Testis (tissue), 2 donors: ENCODE measurements at regions not wholly inside any gene's neighbourhood (a gene's known extent, or its start where the extent isn't known, plus 50 kb on each side); places are given as distances from the start of the nearest gene placed in this dataset.

Experiments used
- CTCF ChIP-seq, 3 experiments: fragments of 450-650 bp in 2 of 3; fragments of 200-600 bp in 1 of 3; sonication (generic) in 1 of 3; IDR thresholded peaks; one replicate each; pipeline ENCODE4 v1.5.1; 2016 to 2019; ENCODE audit warnings: antibody characterized with exemption in 3 of 3, mild to moderate bottlenecking in 2 of 3, moderate library complexity in 1 of 3
- POLR2A ChIP-seq: fragments of 450-650 bp; IDR thresholded peaks from one replicate; pipeline ENCODE4 v1.6.1; 2017; ENCODE audit warnings: antibody characterized with exemption, mild to moderate bottlenecking, moderate library complexity

GRCh38 chr16:75928295-75928694 is 202.0 kb upstream of the CPHXL start:
- TF ChIP-seq CTCF (IDR thresholded peaks at IDR 0.05) (no peak), POLR2A (no peak)
